GM23338 (cell line): ENCODE measurements at regions not wholly inside any gene's neighbourhood (a gene's known extent, or its start where the extent isn't known, plus 50 kb on each side); places are given as distances from the start of the nearest gene placed in this dataset.

Experiments
- ATAC-seq: fragments of 200-7000 bp; cut with Tn5 transposase; 3 replicates; pipeline ENCODE4 v1.9.1; 2020
- DNase-seq: peaks from one replicate; pipeline ENCODE4 v3.0.0-alpha.2; 2015; ENCODE audit warnings: low spot score
- H2AFZ ChIP-seq: fragments of 200-600 bp; sonication (generic); 2 replicates; pipeline ENCODE4 v1.8.0; 2016; ENCODE audit warnings: antibody characterized with exemption, mild to moderate bottlenecking, moderate library complexity
- H3F3A ChIP-seq: fragments of 200-600 bp; sonication (generic); replicated peaks from 2 replicates; pipeline ENCODE4 v1.8.0; 2017; ENCODE audit warnings: antibody characterized with exemption, mixed run types, low read depth
- H3K27ac ChIP-seq: fragments of 200-600 bp; sonication (generic); 2 replicates; pipeline ENCODE4 v1.6.1; 2016; ENCODE audit warnings: low read depth
- H3K27me3 ChIP-seq: fragments of 200-600 bp; sonication (generic); 2 replicates; pipeline ENCODE4 v1.8.0; 2016; ENCODE audit warnings: mild to moderate bottlenecking, mixed run types, moderate library complexity; ENCODE audit not compliant: insufficient read depth
- H3K36me3 ChIP-seq: fragments of 200-600 bp; sonication (generic); 2 replicates; pipeline ENCODE4 v1.8.0; 2016; ENCODE audit warnings: mild to moderate bottlenecking; ENCODE audit not compliant: insufficient read depth
- H3K4me1 ChIP-seq: fragments of 200-600 bp; sonication (generic); 2 replicates; pipeline ENCODE4 v1.8.0; 2016; ENCODE audit warnings: mild to moderate bottlenecking, moderate library complexity; ENCODE audit not compliant: insufficient read depth
- H3K4me2 ChIP-seq: fragments of 200-600 bp; sonication (generic); 2 replicates; pipeline ENCODE4 v1.7.1; 2017; ENCODE audit warnings: mixed run types
- H3K4me3 ChIP-seq: fragments of 200-600 bp; sonication (generic); 2 replicates; pipeline ENCODE4 v1.6.1; 2016; ENCODE audit warnings: mixed run types
- H3K79me2 ChIP-seq: fragments of 200-600 bp; sonication (generic); replicated peaks from 2 replicates; pipeline ENCODE4 v1.8.0; 2017; ENCODE audit warnings: mild to moderate bottlenecking; ENCODE audit not compliant: insufficient read depth
- H3K9me2 ChIP-seq: fragments of 200-600 bp; sonication (generic); 2 replicates; pipeline ENCODE4 v1.8.0; 2017; ENCODE audit not compliant: insufficient read depth
- H4K20me1 ChIP-seq: fragments of 200-600 bp; sonication (generic); replicated peaks from 2 replicates; pipeline ENCODE4 v1.8.0; 2017; ENCODE audit warnings: mild to moderate bottlenecking; ENCODE audit not compliant: insufficient read depth
- H3K27ac Mint-ChIP-seq: 2 replicates; pipeline ENCODE4 v1.8.0; 2020; ENCODE audit warnings: inconsistent platforms, mild to moderate bottlenecking, moderate library complexity, mixed read lengths
- H3K27me3 Mint-ChIP-seq: 3 replicates; pipeline ENCODE4 v1.8.0; 2022; ENCODE audit warnings: low read depth, mild to moderate bottlenecking, moderate library complexity, mixed read lengths, inconsistent platforms; ENCODE audit not compliant: insufficient read depth, poor library complexity
- H3K36me3 Mint-ChIP-seq: 3 replicates; pipeline ENCODE4 v1.8.0; 2021; ENCODE audit warnings: low read depth, mild to moderate bottlenecking, inconsistent platforms, moderate library complexity, mixed read lengths
- H3K4me1 Mint-ChIP-seq: 3 replicates; pipeline ENCODE4 v1.8.0; 2020; ENCODE audit warnings: mild to moderate bottlenecking, inconsistent platforms, mixed read lengths
- H3K4me3 Mint-ChIP-seq: 3 replicates; pipeline ENCODE4 v1.8.0; 2021; ENCODE audit warnings: moderate library complexity, mild to moderate bottlenecking, inconsistent platforms, mixed read lengths
- H3K9me3 Mint-ChIP-seq: 3 replicates; pipeline ENCODE4 v1.8.0; 2020; ENCODE audit warnings: moderate library complexity, mild to moderate bottlenecking, inconsistent platforms, mixed read lengths
- CREB1 ChIP-seq: fragments of 250-450 bp; sonication (Bioruptor Pico); IDR thresholded peaks from 2 replicates; pipeline ENCODE4 v1.5.0; 2020; ENCODE audit warnings: low read depth, mild to moderate bottlenecking, moderate library complexity
- CTCF ChIP-seq, 2 experiments: fragments of 200-600 bp in 1 of 2; sonication (generic) in 1 of 2; conservative IDR thresholded peaks; 2 replicates each; pipeline versions ENCODE4 v1.5.1 to v1.6.1; 2016 to 2017; ENCODE audit warnings: antibody characterized with exemption in 2 of 2, low read depth in 2 of 2, mild to moderate bottlenecking in 2 of 2, moderate library complexity in 1 of 2
- EZH2 ChIP-seq: fragments of 200-600 bp; sonication (generic); IDR thresholded peaks from one replicate; pipeline ENCODE4 v1.8.0; 2017; ENCODE audit warnings: antibody characterized with exemption, mild to moderate bottlenecking, low read depth; ENCODE audit not compliant: unreplicated experiment
- EZH2phosphoT487 ChIP-seq: fragments of 200-600 bp; sonication (generic); IDR thresholded peaks from one replicate; pipeline ENCODE4 v1.8.1; 2018; ENCODE audit warnings: antibody characterized with exemption; ENCODE audit not compliant: unreplicated experiment
- JUNB ChIP-seq: IDR thresholded peaks from one replicate; pipeline ENCODE4 v1.6.1; 2016; ENCODE audit warnings: antibody characterized with exemption; ENCODE audit not compliant: unreplicated experiment
- NANOG ChIP-seq: IDR thresholded peaks from 2 replicates; pipeline ENCODE4 v1.6.1; 2016; ENCODE audit warnings: antibody characterized with exemption, borderline replicate concordance
- STAT1 ChIP-seq: IDR thresholded peaks from one replicate; pipeline ENCODE4 v1.6.1; 2016; ENCODE audit warnings: antibody characterized with exemption; ENCODE audit not compliant: unreplicated experiment
- ZNF114 ChIP-seq: fragments of 250-450 bp; sonication (Bioruptor Pico); IDR thresholded peaks from 2 replicates; pipeline ENCODE4 v1.5.0; 2020; ENCODE audit warnings: mild to moderate bottlenecking, moderate library complexity
- ZNF331 ChIP-seq: fragments of 250-450 bp; sonication (Bioruptor Pico); IDR thresholded peaks from 2 replicates; pipeline ENCODE4 v1.5.0; 2020; ENCODE audit warnings: low read depth, mild to moderate bottlenecking, moderate library complexity
- TF ChIP-seq, protein P1 (sequence below): IDR thresholded peaks from one replicate; pipeline ENCODE4 v1.6.1; 2018; ENCODE audit warnings: antibody characterized with exemption; ENCODE audit not compliant: unreplicated experiment
- TF ChIP-seq, protein P2 (sequence below): fragments of 250-450 bp; sonication (Bioruptor Pico); IDR thresholded peaks from 2 replicates; pipeline ENCODE4 v1.5.0; 2020; ENCODE audit warnings: mild to moderate bottlenecking, moderate library complexity

GRCh38 chr14:34359420-34360117 lies 102.5 kb downstream of the SPTSSA start:
- H3K27me3 Mint-ChIP-seq: peaks cover 5% of the 10 kb centered on the region
- no peaks in the 10 kb centered on the region for H3K9me3 Mint-ChIP-seq
- no peak overlapping the region for H3K4me3 Mint-ChIP-seq
- Histone ChIP-seq H2AFZ (peak overlapping the region; percentile 83; the same call in 1 of the 2 replicates), H3K27ac (no peak overlapping the region), H3K4me2 (no peak overlapping the region), H3K4me1 (no peaks in the 10 kb centered on the region), H3F3A (no peaks in the 10 kb centered on the region), H3K36me3 (no peaks in the 10 kb centered on the region), H3K79me2 (no peaks in the 10 kb centered on the region), H3K27me3 (no peaks in the 10 kb centered on the region), H4K20me1 (no peaks in the 10 kb centered on the region), H3K4me3 (no peak overlapping the region), H3K9me2 (no peaks in the 10 kb centered on the region)
- TF ChIP-seq EZH2phosphoT487 (no peak), ZNF114 (CRISPR knock-in tag) (no peak), CTCF (conservative IDR thresholded peaks at IDR 0.05; ENCODE audit: low read depth in 2 of 2) (no peak), EZH2 (no peak), STAT1 (no peak), NANOG (no peak), CREB1 (CRISPR knock-in tag) (no peak), ZNF331 (no peak), JUNB (no peak)
- TF ChIP-seq, protein P1, sequence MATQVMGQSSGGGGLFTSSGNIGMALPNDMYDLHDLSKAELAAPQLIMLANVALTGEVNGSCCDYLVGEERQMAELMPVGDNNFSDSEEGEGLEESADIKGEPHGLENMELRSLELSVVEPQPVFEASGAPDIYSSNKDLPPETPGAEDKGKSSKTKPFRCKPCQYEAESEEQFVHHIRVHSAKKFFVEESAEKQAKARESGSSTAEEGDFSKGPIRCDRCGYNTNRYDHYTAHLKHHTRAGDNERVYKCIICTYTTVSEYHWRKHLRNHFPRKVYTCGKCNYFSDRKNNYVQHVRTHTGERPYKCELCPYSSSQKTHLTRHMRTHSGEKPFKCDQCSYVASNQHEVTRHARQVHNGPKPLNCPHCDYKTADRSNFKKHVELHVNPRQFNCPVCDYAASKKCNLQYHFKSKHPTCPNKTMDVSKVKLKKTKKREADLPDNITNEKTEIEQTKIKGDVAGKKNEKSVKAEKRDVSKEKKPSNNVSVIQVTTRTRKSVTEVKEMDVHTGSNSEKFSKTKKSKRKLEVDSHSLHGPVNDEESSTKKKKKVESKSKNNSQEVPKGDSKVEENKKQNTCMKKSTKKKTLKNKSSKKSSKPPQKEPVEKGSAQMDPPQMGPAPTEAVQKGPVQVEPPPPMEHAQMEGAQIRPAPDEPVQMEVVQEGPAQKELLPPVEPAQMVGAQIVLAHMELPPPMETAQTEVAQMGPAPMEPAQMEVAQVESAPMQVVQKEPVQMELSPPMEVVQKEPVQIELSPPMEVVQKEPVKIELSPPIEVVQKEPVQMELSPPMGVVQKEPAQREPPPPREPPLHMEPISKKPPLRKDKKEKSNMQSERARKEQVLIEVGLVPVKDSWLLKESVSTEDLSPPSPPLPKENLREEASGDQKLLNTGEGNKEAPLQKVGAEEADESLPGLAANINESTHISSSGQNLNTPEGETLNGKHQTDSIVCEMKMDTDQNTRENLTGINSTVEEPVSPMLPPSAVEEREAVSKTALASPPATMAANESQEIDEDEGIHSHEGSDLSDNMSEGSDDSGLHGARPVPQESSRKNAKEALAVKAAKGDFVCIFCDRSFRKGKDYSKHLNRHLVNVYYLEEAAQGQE: no peak
- TF ChIP-seq, protein P2, sequence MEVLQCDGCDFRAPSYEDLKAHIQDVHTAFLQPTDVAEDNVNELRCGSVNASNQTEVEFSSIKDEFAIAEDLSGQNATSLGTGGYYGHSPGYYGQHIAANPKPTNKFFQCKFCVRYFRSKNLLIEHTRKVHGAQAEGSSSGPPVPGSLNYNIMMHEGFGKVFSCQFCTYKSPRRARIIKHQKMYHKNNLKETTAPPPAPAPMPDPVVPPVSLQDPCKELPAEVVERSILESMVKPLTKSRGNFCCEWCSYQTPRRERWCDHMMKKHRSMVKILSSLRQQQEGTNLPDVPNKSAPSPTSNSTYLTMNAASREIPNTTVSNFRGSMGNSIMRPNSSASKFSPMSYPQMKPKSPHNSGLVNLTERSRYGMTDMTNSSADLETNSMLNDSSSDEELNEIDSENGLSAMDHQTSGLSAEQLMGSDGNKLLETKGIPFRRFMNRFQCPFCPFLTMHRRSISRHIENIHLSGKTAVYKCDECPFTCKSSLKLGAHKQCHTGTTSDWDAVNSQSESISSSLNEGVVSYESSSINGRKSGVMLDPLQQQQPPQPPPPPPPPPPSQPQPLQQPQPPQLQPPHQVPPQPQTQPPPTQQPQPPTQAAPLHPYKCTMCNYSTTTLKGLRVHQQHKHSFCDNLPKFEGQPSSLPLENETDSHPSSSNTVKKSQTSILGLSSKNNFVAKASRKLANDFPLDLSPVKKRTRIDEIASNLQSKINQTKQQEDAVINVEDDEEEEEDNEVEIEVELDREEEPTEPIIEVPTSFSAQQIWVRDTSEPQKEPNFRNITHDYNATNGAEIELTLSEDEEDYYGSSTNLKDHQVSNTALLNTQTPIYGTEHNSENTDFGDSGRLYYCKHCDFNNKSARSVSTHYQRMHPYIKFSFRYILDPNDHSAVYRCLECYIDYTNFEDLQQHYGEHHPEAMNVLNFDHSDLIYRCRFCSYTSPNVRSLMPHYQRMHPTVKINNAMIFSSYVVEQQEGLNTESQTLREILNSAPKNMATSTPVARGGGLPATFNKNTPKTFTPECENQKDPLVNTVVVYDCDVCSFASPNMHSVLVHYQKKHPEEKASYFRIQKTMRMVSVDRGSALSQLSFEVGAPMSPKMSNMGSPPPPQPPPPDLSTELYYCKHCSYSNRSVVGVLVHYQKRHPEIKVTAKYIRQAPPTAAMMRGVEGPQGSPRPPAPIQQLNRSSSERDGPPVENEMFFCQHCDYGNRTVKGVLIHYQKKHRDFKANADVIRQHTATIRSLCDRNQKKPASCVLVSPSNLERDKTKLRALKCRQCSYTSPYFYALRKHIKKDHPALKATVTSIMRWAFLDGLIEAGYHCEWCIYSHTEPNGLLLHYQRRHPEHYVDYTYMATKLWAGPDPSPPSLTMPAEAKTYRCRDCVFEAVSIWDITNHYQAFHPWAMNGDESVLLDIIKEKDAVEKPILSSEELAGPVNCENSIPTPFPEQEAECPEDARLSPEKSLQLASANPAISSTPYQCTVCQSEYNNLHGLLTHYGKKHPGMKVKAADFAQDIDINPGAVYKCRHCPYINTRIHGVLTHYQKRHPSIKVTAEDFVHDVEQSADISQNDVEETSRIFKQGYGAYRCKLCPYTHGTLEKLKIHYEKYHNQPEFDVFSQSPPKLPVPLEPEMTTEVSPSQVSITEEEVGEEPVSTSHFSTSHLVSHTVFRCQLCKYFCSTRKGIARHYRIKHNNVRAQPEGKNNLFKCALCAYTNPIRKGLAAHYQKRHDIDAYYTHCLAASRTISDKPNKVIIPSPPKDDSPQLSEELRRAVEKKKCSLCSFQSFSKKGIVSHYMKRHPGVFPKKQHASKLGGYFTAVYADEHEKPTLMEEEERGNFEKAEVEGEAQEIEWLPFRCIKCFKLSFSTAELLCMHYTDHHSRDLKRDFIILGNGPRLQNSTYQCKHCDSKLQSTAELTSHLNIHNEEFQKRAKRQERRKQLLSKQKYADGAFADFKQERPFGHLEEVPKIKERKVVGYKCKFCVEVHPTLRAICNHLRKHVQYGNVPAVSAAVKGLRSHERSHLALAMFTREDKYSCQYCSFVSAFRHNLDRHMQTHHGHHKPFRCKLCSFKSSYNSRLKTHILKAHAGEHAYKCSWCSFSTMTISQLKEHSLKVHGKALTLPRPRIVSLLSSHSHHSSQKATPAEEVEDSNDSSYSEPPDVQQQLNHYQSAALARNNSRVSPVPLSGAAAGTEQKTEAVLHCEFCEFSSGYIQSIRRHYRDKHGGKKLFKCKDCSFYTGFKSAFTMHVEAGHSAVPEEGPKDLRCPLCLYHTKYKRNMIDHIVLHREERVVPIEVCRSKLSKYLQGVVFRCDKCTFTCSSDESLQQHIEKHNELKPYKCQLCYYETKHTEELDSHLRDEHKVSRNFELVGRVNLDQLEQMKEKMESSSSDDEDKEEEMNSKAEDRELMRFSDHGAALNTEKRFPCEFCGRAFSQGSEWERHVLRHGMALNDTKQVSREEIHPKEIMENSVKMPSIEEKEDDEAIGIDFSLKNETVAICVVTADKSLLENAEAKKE (CRISPR knock-in tag): no peak
- no peak overlapping the region for H3K27ac Mint-ChIP-seq
- H3K36me3 Mint-ChIP-seq: no peaks in the 10 kb centered on the region
- DNase-seq (no peak), ATAC-seq (no peak)
- no peaks in the 10 kb centered on the region for H3K4me1 Mint-ChIP-seq
